SK-N-MC (cell line): ENCODE measurements at regions not wholly inside any gene's neighbourhood (a gene's known extent, or its start where the extent isn't known, plus 50 kb on each side); places are given as distances from the start of the nearest gene placed in this dataset.

Experiments used
- DNase-seq: peaks from one replicate; pipeline ENCODE4 v3.0.0-alpha.2; 2011; ENCODE audit warnings: low read depth, low spot score
- H3K27ac ChIP-seq: fragments of 200-600 bp; sonication (generic); 2 replicates; pipeline ENCODE4 v1.5.1; 2016; ENCODE audit warnings: mixed run types
- H3K36me3 ChIP-seq: fragments of 200-600 bp; sonication (generic); 2 replicates; pipeline ENCODE4 v1.6.1; 2017; ENCODE audit warnings: antibody characterized with exemption, low read length, mixed read lengths; ENCODE audit not compliant: insufficient read depth
- H3K4me3 ChIP-seq: fragments of 200-600 bp; sonication (generic); 2 replicates; pipeline ENCODE4 v1.5.1; 2016
- H3K9ac ChIP-seq: fragments of 200-600 bp; sonication (generic); 2 replicates; pipeline ENCODE4 v1.8.0; 2017; ENCODE audit warnings: mixed run types, mixed read lengths; ENCODE audit not compliant: insufficient read length
- H3K9me3 ChIP-seq: fragments of 200-600 bp; sonication (generic); 2 replicates; pipeline ENCODE4 v1.6.1; 2017; ENCODE audit warnings: low read depth, mild to moderate bottlenecking, antibody characterized with exemption, low read length, moderate library complexity, mixed read lengths
- EZH2 ChIP-seq: fragments of 200-600 bp; sonication (generic); IDR thresholded peaks from one replicate; pipeline ENCODE4 v1.6.1; 2017; ENCODE audit warnings: antibody characterized with exemption
- FOXP2 ChIP-seq: optimal IDR thresholded peaks from 2 replicates; pipeline ENCODE3; 2011; ENCODE audit warnings: mild to moderate bottlenecking, moderate library complexity; ENCODE audit not compliant: insufficient read depth; ENCODE audit errors: extremely low read length, control extremely low read depth
- POLR2AphosphoS5 ChIP-seq: IDR thresholded peaks from 2 replicates; pipeline ENCODE4 v1.6.1; 2012; ENCODE audit warnings: mild to moderate bottlenecking, low read depth, low read length, borderline replicate concordance

GRCh38 chr5:101163088-101163487 lies 260.0 kb upstream of the ST8SIA4 start:
- H3K36me3 ChIP-seq: no peaks in the 10 kb centered on the region
- no peak overlapping the region for H3K27ac ChIP-seq
- H3K4me3 ChIP-seq: no peak overlapping the region
- no peaks in the 10 kb centered on the region for H3K9me3 ChIP-seq
- no peak for TF ChIP-seq EZH2
- no peak for TF ChIP-seq POLR2AphosphoS5
- TF ChIP-seq FOXP2: no peak
- H3K9ac ChIP-seq: no peak overlapping the region
- no peak for DNase-seq

- Histone ChIP-seq H3K9me3 (no peaks in the 10 kb centered on the region), H3K27ac (no peak overlapping the region), H3K36me3 (no peaks in the 10 kb centered on the region), H3K4me3 (no peak overlapping the region), H3K9ac (no peak overlapping the region)
- DNase-seq: no peak
- no peak for TF ChIP-seq POLR2AphosphoS5
These were observed 256.9 kb upstream of the ST8SIA4 start for GRCh38 chr5:101160002-101160401.

- TF ChIP-seq FOXP2 (no peak), EZH2 (no peak), POLR2AphosphoS5 (no peak)
- Histone ChIP-seq H3K4me3 (no peak overlapping the region), H3K36me3 (no peaks in the 10 kb centered on the region), H3K9me3 (no peaks in the 10 kb centered on the region), H3K9ac (no peak overlapping the region), H3K27ac (no peak overlapping the region)
- no peak for DNase-seq
These were observed 255.9 kb upstream of the ST8SIA4 start for GRCh38 chr5:101159006-101159405.

- Histone ChIP-seq H3K4me3 (no peak overlapping the region), H3K36me3 (no peaks in the 10 kb centered on the region), H3K27ac (no peak overlapping the region), H3K9me3 (no peaks in the 10 kb centered on the region), H3K9ac (no peak overlapping the region)
- DNase-seq: no peak
- TF ChIP-seq FOXP2: no peak
- TF ChIP-seq POLR2AphosphoS5: no peak
- no peak for TF ChIP-seq EZH2
These were observed 250.4 kb upstream of the ST8SIA4 start for GRCh38 chr5:101153526-101153925.

- H3K4me3 ChIP-seq: no peak overlapping the region
- H3K9me3 ChIP-seq: no peaks in the 10 kb centered on the region
These were observed 240.4 kb upstream of the ST8SIA4 start for GRCh38 chr5:101143526-101143925.

GRCh38 chr5:101142102-101142501 lies 239.0 kb upstream of the ST8SIA4 start:
- Histone ChIP-seq H3K27ac (no peak overlapping the region), H3K36me3 (no peaks in the 10 kb centered on the region)
- TF ChIP-seq FOXP2 (no peak), POLR2AphosphoS5 (no peak), EZH2 (no peak)

More at GRCh38 chr5:101143526-101143925, 240.4 kb upstream of the ST8SIA4 start:
- DNase-seq: no peak
- TF ChIP-seq POLR2AphosphoS5 (no peak), EZH2 (no peak), FOXP2 (no peak)
- Histone ChIP-seq H3K27ac (no peak overlapping the region), H3K36me3 (no peaks in the 10 kb centered on the region), H3K9ac (no peak overlapping the region)

GRCh38 chr5:101136454-101136853 lies 233.4 kb upstream of the ST8SIA4 start:
- H3K27ac ChIP-seq: no peak overlapping the region
- no peak for TF ChIP-seq EZH2
- no peaks in the 10 kb centered on the region for H3K36me3 ChIP-seq
- H3K9ac ChIP-seq: no peak overlapping the region
- no peaks in the 10 kb centered on the region for H3K9me3 ChIP-seq
- no peak overlapping the region for H3K4me3 ChIP-seq
- DNase-seq: no peak

More at GRCh38 chr5:101142102-101142501, 239.0 kb upstream of the ST8SIA4 start:
- H3K4me3 ChIP-seq: no peak overlapping the region
- DNase-seq: no peak
- H3K9ac ChIP-seq: no peak overlapping the region
- no peaks in the 10 kb centered on the region for H3K9me3 ChIP-seq

- TF ChIP-seq FOXP2 (no peak), POLR2AphosphoS5 (no peak), EZH2 (no peak)
- Histone ChIP-seq H3K4me3 (no peak overlapping the region), H3K9ac (no peak overlapping the region), H3K27ac (no peak overlapping the region), H3K36me3 (no peaks in the 10 kb centered on the region), H3K9me3 (no peaks in the 10 kb centered on the region)
- DNase-seq: no peak
These were observed 220.3 kb upstream of the ST8SIA4 start for GRCh38 chr5:101123363-101123762.

GRCh38 chr5:101112645-101113044 lies 209.6 kb upstream of the ST8SIA4 start:
- Histone ChIP-seq H3K27ac (no peak overlapping the region), H3K36me3 (no peaks in the 10 kb centered on the region), H3K9ac (no peak overlapping the region), H3K4me3 (no peak overlapping the region), H3K9me3 (no peaks in the 10 kb centered on the region)
- no peak for TF ChIP-seq POLR2AphosphoS5
- TF ChIP-seq FOXP2: no peak
- TF ChIP-seq EZH2: no peak
- no peak for DNase-seq
